ENCODE measurements at regions not wholly inside any gene's neighbourhood (a gene's known extent, or its start where the extent isn't known, plus 50 kb on each side); places are given as distances from the start of the nearest gene placed in this dataset.

- TF ChIP-seq EZH2 (IDR thresholded peaks at IDR 0.05; ENCODE audit: insufficient read depth, poor library complexity, severe bottlenecking), result no peak
- TF ChIP-seq EZH2phosphoT487 (IDR thresholded peaks at IDR 0.05; ENCODE audit: insufficient read depth, low read depth), result no peak
Observed at GRCh38 chr22:48592931-48593330, 1234.7 kb downstream of the BRD1 start.
